ENCODE measurements at regions not wholly inside any gene's neighbourhood (a gene's known extent, or its start where the extent isn't known, plus 50 kb on each side); places are given as distances from the start of the nearest gene placed in this dataset.
"Not testable (repeated sequence)": the region's sequence is repeated elsewhere in the genome, so short reads cannot be mapped to it uniquely, and the experiment has no call there.

DNA sequence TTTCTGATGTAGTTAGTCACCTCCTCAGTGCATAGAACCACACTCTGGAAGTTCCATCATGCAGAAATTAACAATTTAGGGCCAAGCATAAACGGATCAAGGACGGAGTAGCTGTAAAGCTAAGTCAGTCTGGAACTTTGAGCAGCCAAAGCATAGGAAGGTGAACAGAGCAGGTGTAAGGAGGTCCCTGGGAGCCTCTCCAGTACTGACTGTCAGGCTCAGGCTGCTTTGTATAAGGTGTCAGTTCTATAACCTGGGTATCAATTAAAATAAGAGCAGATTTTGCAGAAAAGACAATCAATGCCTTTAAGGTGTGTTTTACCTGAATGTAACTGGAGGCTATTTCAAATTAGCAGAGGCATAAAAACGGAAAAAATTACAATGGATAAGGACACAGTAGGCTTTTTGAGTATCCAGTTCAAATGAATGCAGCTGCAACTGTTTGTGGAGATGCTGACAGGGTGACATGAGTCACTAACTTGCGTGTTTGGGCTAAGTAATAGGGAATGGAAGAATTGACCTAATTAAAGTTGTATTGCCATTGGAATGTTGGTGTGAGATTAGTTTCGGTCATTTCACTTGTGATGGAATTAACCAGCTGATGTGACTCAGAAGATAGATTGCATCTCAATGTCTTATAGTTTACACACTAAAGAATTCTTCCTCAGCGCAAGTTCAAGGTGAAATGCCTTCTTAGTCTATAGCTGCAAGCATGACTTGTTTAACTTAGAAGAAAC, 417.9 kb upstream of the CNTNAP2 start:
- Histone ChIP-seq H3K36me3 (no peaks in the 10 kb centered on the region), H3K27me3 (replicated peaks in 1 of 7) (no peaks in the 10 kb centered on the region), H3K27ac (no peak overlapping the region), H3K4me1 (no peaks in the 10 kb centered on the region), H3K9me3 (peaks cover 0 to 8% (median 0%) of the 10 kb centered on the region in 8 donors), H3K4me3 (no peak overlapping the region)
- DNase-seq = no peak
- WGBS, 5 donors = 79 to 91% (median 85%) methylated on average over 6 of the region's 6 CpGs
- no peak for TF ChIP-seq POLR2A (IDR thresholded peaks at IDR 0.05)
- no peak for TF ChIP-seq CTCF (IDR thresholded peaks at IDR 0.05 in 8 of 11, conservative IDR thresholded peaks at IDR 0.05 in 3 of 11)
- TF ChIP-seq POLR2AphosphoS5 (IDR thresholded peaks at IDR 0.05) = no peak
- intact Hi-C loops (cut with DNase I; ENCODE audit: low total_unique reads) = no loop called here

- intact Hi-C loops (cut with DNase I; ENCODE audit: low total_unique reads); H3K9me3 ChIP-seq; H3K27ac ChIP-seq; H3K4me3 ChIP-seq; H3K4me1 ChIP-seq; DNase-seq; H3K27me3 ChIP-seq (replicated peaks in 1 of 7); H3K36me3 ChIP-seq: not testable (repeated sequence)
- 93 to 97% (median 94%) methylated on average over 17 to 49 of the region's 49 CpGs for WGBS, 5 donors
Observed at GRCh38 chr7:145697412-145698107, 419.0 kb upstream of the CNTNAP2 start.

DNA sequence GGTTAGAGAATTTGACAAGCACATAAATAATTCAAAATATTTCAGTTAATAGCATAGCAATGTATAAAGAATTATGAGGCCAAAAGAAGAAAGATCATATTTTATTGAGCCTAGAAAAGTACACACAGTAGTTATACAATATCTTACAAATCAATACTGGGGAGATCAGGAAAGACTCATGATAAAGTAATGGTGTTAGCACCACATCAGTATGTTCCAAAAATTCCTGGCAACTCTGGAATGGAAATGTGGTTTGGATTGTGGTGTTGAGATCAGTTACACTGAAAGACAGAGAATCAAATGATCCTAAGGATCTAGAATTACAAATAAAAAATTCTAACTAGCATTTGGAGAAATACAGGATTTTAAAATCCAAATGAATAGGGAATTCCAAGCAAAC, 420.5 kb upstream of the CNTNAP2 start:
- intact Hi-C loops (cut with DNase I; ENCODE audit: low total_unique reads) = no loop called here
- Histone ChIP-seq H3K4me3 (no peak overlapping the region), H3K36me3 (no peaks in the 10 kb centered on the region), H3K9me3 (peaks cover 0 to 8% (median 0%) of the 10 kb centered on the region in 8 donors), H3K4me1 (no peaks in the 10 kb centered on the region), H3K27ac (no peak overlapping the region), H3K27me3 (replicated peaks in 1 of 7) (no peaks in the 10 kb centered on the region)
- TF ChIP-seq CTCF (IDR thresholded peaks at IDR 0.05 in 8 of 11, conservative IDR thresholded peaks at IDR 0.05 in 3 of 11) (no peak), POLR2A (IDR thresholded peaks at IDR 0.05) (no peak), POLR2AphosphoS5 (IDR thresholded peaks at IDR 0.05) (no peak)
- DNase-seq = no peak

GRCh38 chr7:145692237-145692950, 424.2 kb upstream of the CNTNAP2 start:
- no peaks in the 10 kb centered on the region for H3K27me3 ChIP-seq (replicated peaks in 1 of 7)
- intact Hi-C loops (cut with DNase I; ENCODE audit: low total_unique reads) = no loop called here
- WGBS, 5 donors = 46 to 62% (median 59%) methylated on average over 3 of the region's 3 CpGs
- no peaks in the 10 kb centered on the region for H3K4me1 ChIP-seq
- H3K9me3 ChIP-seq = peaks cover 0 to 15% (median 2%) of the 10 kb centered on the region in 8 donors
- H3K27ac ChIP-seq = no peak overlapping the region
- no peak for TF ChIP-seq POLR2A (IDR thresholded peaks at IDR 0.05)
- no peak for TF ChIP-seq CTCF (IDR thresholded peaks at IDR 0.05 in 8 of 11, conservative IDR thresholded peaks at IDR 0.05 in 3 of 11)
- no peak for TF ChIP-seq POLR2AphosphoS5 (IDR thresholded peaks at IDR 0.05)
- H3K36me3 ChIP-seq = no peaks in the 10 kb centered on the region
- no peak overlapping the region for H3K4me3 ChIP-seq
- no peak for DNase-seq
